NCI-H69 (cell line): ENCODE measurements at regions not wholly inside any gene's neighbourhood (a gene's known extent, or its start where the extent isn't known, plus 50 kb on each side); places are given as distances from the start of the nearest gene placed in this dataset.
"Not testable (repeated sequence)": the region's sequence is repeated elsewhere in the genome, so short reads cannot be mapped to it uniquely, and the experiment has no call there.

ENCODE experiments used
- DNase-seq: peaks from one replicate; lab custom pipeline; 2025; lab: John Stamatoyannopoulos, UW

GRCh38 chr6:115873901-115874300 lies 186.8 kb downstream of the FRK start:
- DNase-seq: no peak

GRCh38 chr6:115870464-115870863 lies 190.2 kb downstream of the FRK start:
- no peak for DNase-seq

- no peak for DNase-seq
These were observed 194.8 kb downstream of the FRK start for GRCh38 chr6:115865914-115866313.

- DNase-seq: no peak
These were observed 197.5 kb downstream of the FRK start for GRCh38 chr6:115863211-115863610.

- not testable (repeated sequence) for DNase-seq
These were observed 199.0 kb downstream of the FRK start for GRCh38 chr6:115861658-115862057.

GRCh38 chr6:115859577-115859976 lies 201.1 kb downstream of the FRK start:
- DNase-seq: not testable (repeated sequence)

- DNase-seq: no peak
These were observed 205.6 kb downstream of the FRK start for GRCh38 chr6:115854866-115855665.

GRCh38 chr6:115847671-115848070 lies 213.0 kb downstream of the FRK start:
- DNase-seq: no peak

GRCh38 chr6:115843945-115844344 lies 216.7 kb downstream of the FRK start:
- DNase-seq: no peak

- DNase-seq: no peak
These were observed 218.4 kb downstream of the FRK start for GRCh38 chr6:115842338-115842737.

GRCh38 chr6:115839583-115840181 lies 221.0 kb downstream of the FRK start:
- no peak for DNase-seq

- peak; percentile 49 for DNase-seq
These were observed 221.8 kb downstream of the FRK start for GRCh38 chr6:115838763-115839401.

- no peak for DNase-seq
These were observed 222.5 kb downstream of the FRK start for GRCh38 chr6:115838216-115838615.

- DNase-seq: not testable (repeated sequence)
These were observed 224.3 kb downstream of the FRK start for GRCh38 chr6:115836374-115836773.

GRCh38 chr6:115835314-115835713 lies 225.4 kb downstream of the FRK start:
- DNase-seq: no peak

- not testable (repeated sequence) for DNase-seq
These were observed 226.1 kb downstream of the FRK start for GRCh38 chr6:115834542-115834941.

- peak; percentile 35 for DNase-seq
These were observed 227.9 kb downstream of the FRK start for GRCh38 chr6:115832786-115833185.

- peak; percentile 68 for DNase-seq
These were observed 228.5 kb downstream of the FRK start for GRCh38 chr6:115832186-115832585.

- no peak for DNase-seq
These were observed 229.8 kb downstream of the FRK start for GRCh38 chr6:115830895-115831294.

GRCh38 chr6:115821798-115822197 lies 238.9 kb downstream of the FRK start:
- no peak for DNase-seq

GRCh38 chr6:115819506-115819905 lies 241.2 kb downstream of the FRK start:
- DNase-seq: no peak

- peak; percentile 45 for DNase-seq
These were observed 243.5 kb downstream of the FRK start for GRCh38 chr6:115817161-115817560.

- DNase-seq: no peak
These were observed 245.8 kb downstream of the FRK start for GRCh38 chr6:115814907-115815306.
